HL-60 (cell line): ENCODE measurements at regions not wholly inside any gene's neighbourhood (a gene's known extent, or its start where the extent isn't known, plus 50 kb on each side); places are given as distances from the start of the nearest gene placed in this dataset.

Experiments used
- DNase-seq, 2 experiments: peaks; one replicate each; pipeline ENCODE4 v3.0.0-alpha.2; 2010 to 2020; ENCODE audit warnings: low read depth in 1 of 2, low spot score in 1 of 2
- H3K27ac ChIP-seq: fragments of 250-450 bp; sonication (Bioruptor Pico); replicated peaks from 2 replicates; pipeline ENCODE4 v1.5.1; 2020; ENCODE audit warnings: mild to moderate bottlenecking, moderate library complexity
- H3K27me3 ChIP-seq: fragments of 250-450 bp; sonication (Bioruptor Pico); 2 replicates; pipeline ENCODE4 v1.5.1; 2021; ENCODE audit warnings: mild to moderate bottlenecking, moderate library complexity; ENCODE audit not compliant: insufficient read depth, poor library complexity, severe bottlenecking
- H3K4me3 ChIP-seq: replicated peaks from 2 replicates; pipeline ENCODE4 v1.5.1; 2011; ENCODE audit warnings: mild to moderate bottlenecking, control low read depth, low read length; ENCODE audit not compliant: insufficient read depth
- GABPA ChIP-seq: IDR thresholded peaks from 2 replicates; pipeline ENCODE4 v1.6.1; 2012; ENCODE audit warnings: low read depth
- POLR2AphosphoS5 ChIP-seq: IDR thresholded peaks from 2 replicates; pipeline ENCODE4 v1.6.1; 2012; ENCODE audit warnings: low read depth
- REST ChIP-seq: IDR thresholded peaks from 2 replicates; pipeline ENCODE4 v1.6.1; 2012; ENCODE audit warnings: low read depth; ENCODE audit not compliant: insufficient replicate concordance
- SPI1 ChIP-seq: IDR thresholded peaks from 2 replicates; pipeline ENCODE4 v1.6.1; 2012; ENCODE audit warnings: low read depth, mild to moderate bottlenecking, borderline replicate concordance
- TF ChIP-seq, protein P1 (sequence below): IDR thresholded peaks from one replicate; pipeline ENCODE4 v1.5.1; 2011; ENCODE audit warnings: low read length, control low read depth, inconsistent platforms; ENCODE audit not compliant: insufficient read depth

DNA sequence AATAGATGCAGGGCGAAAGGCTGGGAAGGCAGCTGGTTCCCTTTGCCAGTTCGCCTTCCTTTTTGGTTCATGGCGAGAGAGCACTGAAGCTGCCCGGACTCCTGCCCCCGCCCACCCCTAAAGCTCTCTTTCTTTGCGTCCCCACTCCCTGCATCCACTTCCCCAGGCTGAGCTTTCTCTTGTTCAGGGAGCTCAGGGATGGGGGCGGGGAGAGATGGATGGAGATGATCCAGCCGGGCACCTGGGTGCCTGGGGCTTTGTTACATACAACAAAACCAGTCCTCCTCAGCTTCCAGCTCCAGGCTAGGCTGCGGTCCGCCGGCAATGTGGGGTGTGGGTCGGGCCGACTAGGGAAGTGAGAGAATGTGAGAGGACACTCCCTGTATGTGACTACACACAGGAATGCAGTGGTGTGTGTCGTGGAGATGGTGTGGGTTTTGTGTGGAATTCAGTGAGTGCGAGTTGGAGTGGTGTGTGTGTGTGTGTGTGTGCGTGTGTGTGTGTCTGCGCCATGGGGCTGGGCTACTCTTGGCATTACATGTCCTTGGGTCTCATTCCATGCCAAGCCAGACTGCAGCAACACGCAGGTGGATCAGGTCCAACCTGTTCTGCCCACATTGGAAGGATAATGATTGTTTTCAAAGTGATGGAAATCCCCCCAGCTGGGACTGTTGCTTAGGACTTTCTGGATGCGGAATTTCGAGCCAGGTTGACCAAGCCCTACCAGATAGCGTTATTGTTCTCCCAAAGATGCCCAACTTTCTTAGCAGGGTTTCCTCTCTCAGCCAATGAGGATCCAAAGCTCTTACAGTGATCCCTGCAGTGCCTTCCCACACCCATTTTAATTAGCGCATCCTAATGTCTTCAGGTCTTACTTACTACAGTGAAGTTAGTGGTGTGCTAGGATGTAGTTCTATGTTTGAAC is 149.4 kb upstream of the CHRDL1 start:
- Histone ChIP-seq H3K27ac (no peak overlapping the region), H3K4me3 (no peak overlapping the region), H3K27me3 (peaks cover 2% of the 10 kb centered on the region)
- no peak for TF ChIP-seq POLR2AphosphoS5
- no peak for TF ChIP-seq GABPA
- TF ChIP-seq, protein P1, sequence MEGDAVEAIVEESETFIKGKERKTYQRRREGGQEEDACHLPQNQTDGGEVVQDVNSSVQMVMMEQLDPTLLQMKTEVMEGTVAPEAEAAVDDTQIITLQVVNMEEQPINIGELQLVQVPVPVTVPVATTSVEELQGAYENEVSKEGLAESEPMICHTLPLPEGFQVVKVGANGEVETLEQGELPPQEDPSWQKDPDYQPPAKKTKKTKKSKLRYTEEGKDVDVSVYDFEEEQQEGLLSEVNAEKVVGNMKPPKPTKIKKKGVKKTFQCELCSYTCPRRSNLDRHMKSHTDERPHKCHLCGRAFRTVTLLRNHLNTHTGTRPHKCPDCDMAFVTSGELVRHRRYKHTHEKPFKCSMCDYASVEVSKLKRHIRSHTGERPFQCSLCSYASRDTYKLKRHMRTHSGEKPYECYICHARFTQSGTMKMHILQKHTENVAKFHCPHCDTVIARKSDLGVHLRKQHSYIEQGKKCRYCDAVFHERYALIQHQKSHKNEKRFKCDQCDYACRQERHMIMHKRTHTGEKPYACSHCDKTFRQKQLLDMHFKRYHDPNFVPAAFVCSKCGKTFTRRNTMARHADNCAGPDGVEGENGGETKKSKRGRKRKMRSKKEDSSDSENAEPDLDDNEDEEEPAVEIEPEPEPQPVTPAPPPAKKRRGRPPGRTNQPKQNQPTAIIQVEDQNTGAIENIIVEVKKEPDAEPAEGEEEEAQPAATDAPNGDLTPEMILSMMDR: no peak
- no peak for TF ChIP-seq SPI1
- no peak for TF ChIP-seq REST
- no peak for DNase-seq

- TF ChIP-seq, protein P1: no peak
- TF ChIP-seq POLR2AphosphoS5 (no peak), REST (no peak), GABPA (no peak), SPI1 (no peak)
- peaks cover 2% of the 10 kb centered on the region for H3K27me3 ChIP-seq
- DNase-seq: no peak
- H3K27ac ChIP-seq: no peak overlapping the region
- H3K4me3 ChIP-seq: no peak overlapping the region
Observed at GRCh38 chrX:110944311-110944750, 148.7 kb upstream of the CHRDL1 start.

- Histone ChIP-seq H3K4me3 (no peak overlapping the region), H3K27me3 (peaks cover 2% of the 10 kb centered on the region), H3K27ac (no peak overlapping the region)
- no peak for DNase-seq
- no peak for TF ChIP-seq GABPA
- TF ChIP-seq, protein P1: no peak
- TF ChIP-seq SPI1: no peak
- no peak for TF ChIP-seq REST
- no peak for TF ChIP-seq POLR2AphosphoS5
Observed at GRCh38 chrX:110941906-110942305, 146.3 kb upstream of the CHRDL1 start.
